ENCODE measurements at regions not wholly inside any gene's neighbourhood (a gene's known extent, or its start where the extent isn't known, plus 50 kb on each side); places are given as distances from the start of the nearest gene placed in this dataset.
"Not testable (repeated sequence)": the region's sequence is repeated elsewhere in the genome, so short reads cannot be mapped to it uniquely, and the experiment has no call there.

DNA sequence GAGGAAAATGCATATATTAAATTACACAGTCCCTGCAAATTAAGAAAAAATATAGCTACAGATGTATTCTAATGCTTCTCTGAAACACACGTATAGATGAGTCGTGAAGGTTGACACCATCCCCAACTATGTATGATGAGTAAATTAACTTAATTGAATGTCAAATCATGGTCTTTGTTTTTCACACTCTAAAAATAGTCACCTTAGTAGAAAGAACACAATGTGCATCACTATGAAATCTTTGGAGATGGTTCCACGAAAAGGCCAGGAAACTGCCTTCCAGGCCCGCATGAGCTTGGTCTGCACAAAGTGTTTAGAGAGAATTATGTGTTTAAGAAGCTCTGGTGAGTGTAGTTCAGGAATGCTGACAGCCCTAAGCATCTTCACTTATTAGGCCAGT, 313.4 kb upstream of the IL12A start:
- Histone ChIP-seq H3K27ac (no peak overlapping the region), H3K4me3 (no peak overlapping the region), H3K4me1 (peaks cover 0 to 8% (median 0%) of the 10 kb centered on the region in 9 donors), H3K36me3 (no peaks in the 10 kb centered on the region), H3K27me3 (no peaks in the 10 kb centered on the region), H3K9me3 (no peaks in the 10 kb centered on the region)
- WGBS, 2 donors = 56 to 63% methylated on average over 4 of the region's 4 CpGs
- TF ChIP-seq, protein P1, sequence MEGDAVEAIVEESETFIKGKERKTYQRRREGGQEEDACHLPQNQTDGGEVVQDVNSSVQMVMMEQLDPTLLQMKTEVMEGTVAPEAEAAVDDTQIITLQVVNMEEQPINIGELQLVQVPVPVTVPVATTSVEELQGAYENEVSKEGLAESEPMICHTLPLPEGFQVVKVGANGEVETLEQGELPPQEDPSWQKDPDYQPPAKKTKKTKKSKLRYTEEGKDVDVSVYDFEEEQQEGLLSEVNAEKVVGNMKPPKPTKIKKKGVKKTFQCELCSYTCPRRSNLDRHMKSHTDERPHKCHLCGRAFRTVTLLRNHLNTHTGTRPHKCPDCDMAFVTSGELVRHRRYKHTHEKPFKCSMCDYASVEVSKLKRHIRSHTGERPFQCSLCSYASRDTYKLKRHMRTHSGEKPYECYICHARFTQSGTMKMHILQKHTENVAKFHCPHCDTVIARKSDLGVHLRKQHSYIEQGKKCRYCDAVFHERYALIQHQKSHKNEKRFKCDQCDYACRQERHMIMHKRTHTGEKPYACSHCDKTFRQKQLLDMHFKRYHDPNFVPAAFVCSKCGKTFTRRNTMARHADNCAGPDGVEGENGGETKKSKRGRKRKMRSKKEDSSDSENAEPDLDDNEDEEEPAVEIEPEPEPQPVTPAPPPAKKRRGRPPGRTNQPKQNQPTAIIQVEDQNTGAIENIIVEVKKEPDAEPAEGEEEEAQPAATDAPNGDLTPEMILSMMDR (IDR thresholded peaks at IDR 0.05) = no peak
- intact Hi-C loops (cut with DNase I) = loop anchor here in 1 of 10 donors (10.0 kb wide), 1 partner anchor 60 kb away; no protein-coding TSS in a partner anchor
- peak in 4 of 8 donors; percentile 37 to 76 (median 56) for ATAC-seq
- DNase-seq = no peak

DNA sequence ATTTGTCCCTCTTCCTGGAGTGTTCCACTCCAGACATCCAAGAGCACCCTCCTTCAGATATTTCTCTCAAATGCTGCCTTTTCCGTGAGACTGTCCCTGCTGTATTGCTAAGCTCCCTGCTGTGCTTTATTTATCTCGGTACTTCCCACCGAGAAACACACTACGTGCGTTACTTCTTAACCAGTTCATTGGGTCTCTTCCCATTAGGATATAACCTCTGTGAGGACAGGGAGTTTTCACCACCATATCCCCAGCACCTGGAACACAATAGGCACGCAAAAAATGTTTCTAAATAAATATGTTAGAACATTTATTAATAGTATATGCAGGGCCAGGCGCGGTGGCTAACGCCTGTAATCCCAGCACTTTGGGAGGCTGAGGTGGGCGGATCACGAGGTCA, 308.7 kb upstream of the IL12A start:
- DNase-seq (no peak), ATAC-seq (peak in 2 of 8 donors; percentile 61 to 68)
- Histone ChIP-seq H3K9me3 (no peaks in the 10 kb centered on the region), H3K27me3 (no peaks in the 10 kb centered on the region), H3K4me3 (no peak overlapping the region), H3K4me1 (peaks cover 0 to 7% (median 0%) of the 10 kb centered on the region in 9 donors), H3K27ac (no peak overlapping the region), H3K36me3 (no peaks in the 10 kb centered on the region)
- 71 to 79% methylated on average over 11 of the region's 11 CpGs for WGBS, 2 donors
- intact Hi-C loops (cut with DNase I) = loop anchor here in 1 of 10 donors (10.0 kb wide), 1 partner anchor 55 kb away; no protein-coding TSS in a partner anchor
- TF ChIP-seq, protein P1 (IDR thresholded peaks at IDR 0.05) = no peak

DNA sequence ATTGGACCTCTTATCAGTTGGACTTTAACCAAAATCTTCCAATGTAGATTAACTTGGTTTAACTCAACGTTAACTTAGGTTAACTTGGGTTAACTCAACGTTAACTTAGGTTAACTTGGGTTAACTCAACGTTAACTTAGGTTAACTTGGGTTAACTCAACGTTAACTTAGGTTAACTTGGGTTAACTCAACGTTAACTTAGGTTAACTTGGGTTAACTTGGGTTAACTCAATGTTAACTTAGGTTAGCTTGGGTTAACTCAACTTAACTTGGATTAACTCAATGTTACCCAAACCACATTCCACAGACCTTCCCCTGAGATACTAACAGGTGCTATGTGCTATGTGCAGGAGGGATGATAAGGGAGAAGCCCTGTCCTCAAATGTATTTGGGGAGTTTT, 306.9 kb upstream of the IL12A start:
- H3K4me1 ChIP-seq; ATAC-seq; H3K4me3 ChIP-seq; H3K36me3 ChIP-seq; H3K27ac ChIP-seq; DNase-seq; H3K9me3 ChIP-seq; intact Hi-C loops (cut with DNase I); H3K27me3 ChIP-seq: not testable (repeated sequence)
- WGBS, 2 donors = 76 to 84% methylated on average over 5 of the region's 5 CpGs

DNA sequence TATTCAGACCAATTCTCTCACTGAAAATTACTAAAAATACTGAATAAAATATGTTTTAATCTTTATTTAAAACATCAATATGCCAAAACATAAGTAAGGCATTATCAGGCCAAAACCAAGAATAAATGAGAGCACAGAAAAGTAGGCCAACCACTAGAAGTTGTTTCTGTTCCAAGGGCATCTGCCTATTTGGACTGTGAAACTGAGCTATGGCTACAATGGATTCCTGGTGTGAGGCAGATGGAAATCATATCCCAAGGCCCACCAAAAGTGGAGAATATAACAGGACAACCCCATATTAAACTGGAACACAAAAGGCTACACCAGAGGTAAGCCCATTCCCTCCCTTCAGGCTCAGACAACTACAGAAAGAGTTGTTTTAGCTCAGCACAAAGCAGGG, 302.8 kb upstream of the IL12A start:
- ATAC-seq = no peak

DNA sequence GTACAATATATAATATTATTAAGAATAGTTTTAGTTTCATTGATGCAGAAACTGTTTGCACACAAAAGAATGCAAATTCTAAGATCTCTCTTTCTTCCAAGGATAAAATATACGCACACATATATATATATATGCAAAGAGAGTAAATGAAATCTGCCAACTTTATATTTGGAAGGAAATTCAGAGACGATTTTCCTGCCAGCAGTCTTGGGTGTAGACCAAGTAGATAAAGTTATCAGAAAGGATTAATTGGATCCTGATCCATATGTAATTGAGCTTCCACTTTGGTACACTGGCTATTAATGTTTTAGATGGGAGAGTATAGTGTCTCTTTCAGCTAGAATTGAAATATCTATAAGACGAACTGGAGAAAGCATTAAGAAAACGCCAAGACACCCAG, 295.4 kb upstream of the IL12A start:
- H3K9me3 ChIP-seq = peaks cover 0 to 23% (median 0%) of the 10 kb centered on the region in 11 donors
- H3K36me3 ChIP-seq = no peaks in the 10 kb centered on the region
- H3K4me3 ChIP-seq = no peak overlapping the region
- TF ChIP-seq, protein P1 (IDR thresholded peaks at IDR 0.05) = no peak
- H3K27me3 ChIP-seq = no peaks in the 10 kb centered on the region
- DNase-seq (no peak), ATAC-seq (no peak)
- intact Hi-C loops (cut with DNase I) = no loop called here
- WGBS, 2 donors = 72 to 74% methylated on average over 4 of the region's 4 CpGs
- no peak overlapping the region for H3K27ac ChIP-seq
- H3K4me1 ChIP-seq = no peaks in the 10 kb centered on the region

More for the DNA sequence above, 302.8 kb upstream of the IL12A start:
- Histone ChIP-seq H3K36me3 (no peaks in the 10 kb centered on the region), H3K4me3 (no peak overlapping the region), H3K4me1 (no peaks in the 10 kb centered on the region), H3K27ac (no peak overlapping the region), H3K27me3 (no peaks in the 10 kb centered on the region), H3K9me3 (peaks cover 0 to 36% (median 0%) of the 10 kb centered on the region in 11 donors)
- DNase-seq = no peak
- TF ChIP-seq, protein P1 (IDR thresholded peaks at IDR 0.05) = no peak
- intact Hi-C loops (cut with DNase I) = no loop called here
